IMR-90 (cell line): ENCODE measurements at regions not wholly inside any gene's neighbourhood (a gene's known extent, or its start where the extent isn't known, plus 50 kb on each side); places are given as distances from the start of the nearest gene placed in this dataset.

Experiments
- ATAC-seq: fragments of 200-7000 bp; cut with Tn5 transposase; 2 replicates; pipeline ENCODE4 v1.9.1; 2020; ENCODE audit warnings: low read depth, mild to moderate bottlenecking, moderate library complexity
- BruUV-seq: library from RNA; stranded (reverse); fragments of 400-500 nt; replicated peaks from 2 replicates; lab custom pipeline; 2021; lab: Mats Ljungman, UMichigan
- CTCF ChIA-PET: fragments of 300-600 bp; formaldehyde crosslinking; extraction: SDS; loops from one replicate; lab custom pipeline; 2021; ENCODE audit warnings: antibody characterized with exemption; lab: Yijun Ruan, JAX
- POLR2A ChIA-PET: fragments of 300-600 bp; sonication (Branson Sonifier 250); formaldehyde crosslinking; loops from one replicate; lab custom pipeline; 2022; ENCODE audit warnings: antibody characterized with exemption; ENCODE audit not compliant: unreplicated experiment; lab: Charles Lee
- DNase-seq: peaks from one replicate; pipeline ENCODE4 v3.0.0; 2013
- H2AFZ ChIP-seq: replicated peaks from 2 replicates; pipeline ENCODE3; 2013; ENCODE audit warnings: low read length, mild to moderate bottlenecking; ENCODE audit not compliant: poor library complexity
- H2AK5ac ChIP-seq: 2 replicates; pipeline ENCODE4 v1.6.1; 2013; ENCODE audit warnings: low read depth, low read length, inconsistent platforms
- H2AK9ac ChIP-seq: replicated peaks from 2 replicates; pipeline ENCODE3; 2013; ENCODE audit warnings: mild to moderate bottlenecking, low read depth, low read length, moderate library complexity; ENCODE audit not compliant: poor library complexity
- H2BK120ac ChIP-seq: 2 replicates; pipeline ENCODE4 v1.6.1; 2013; ENCODE audit warnings: low read depth, low read length, inconsistent platforms
- H2BK15ac ChIP-seq: 3 replicates; pipeline ENCODE4 v1.6.1; 2013; ENCODE audit warnings: low read depth, low read length, inconsistent platforms
- H2BK20ac ChIP-seq: 2 replicates; pipeline ENCODE4 v1.6.1; 2013; ENCODE audit warnings: low read depth, mild to moderate bottlenecking, inconsistent platforms, low read length, moderate library complexity
- H2BK5ac ChIP-seq: 2 replicates; pipeline ENCODE4 v1.6.1; 2013; ENCODE audit warnings: mild to moderate bottlenecking, low read depth, low read length, inconsistent platforms; ENCODE audit not compliant: poor library complexity, severe bottlenecking
- H3K14ac ChIP-seq: replicated peaks from 2 replicates; pipeline ENCODE4 v1.6.1; 2013; ENCODE audit warnings: low read depth, low read length, inconsistent platforms
- H3K18ac ChIP-seq: 2 replicates; pipeline ENCODE4 v1.6.1; 2013; ENCODE audit warnings: low read depth, low read length, control low read depth
- H3K23ac ChIP-seq: 2 replicates; pipeline ENCODE4 v1.6.1; 2013; ENCODE audit warnings: low read depth, low read length, inconsistent platforms
- H3K27ac ChIP-seq: 2 replicates; pipeline ENCODE4 v1.5.1; 2013; ENCODE audit warnings: mild to moderate bottlenecking, control low read depth, low read length; ENCODE audit not compliant: insufficient read depth
- H3K27me3 ChIP-seq: 2 replicates; pipeline ENCODE4 v1.6.1; 2013; ENCODE audit warnings: low read length; ENCODE audit not compliant: control insufficient read depth, insufficient read depth
- H3K36me3 ChIP-seq: 2 replicates; pipeline ENCODE4 v1.6.1; 2013; ENCODE audit warnings: low read length, mixed read lengths; ENCODE audit not compliant: control insufficient read depth, insufficient read depth
- H3K4ac ChIP-seq: 2 replicates; pipeline ENCODE4 v1.6.1; 2013; ENCODE audit warnings: low read depth, low read length, inconsistent platforms
- H3K4me1 ChIP-seq: 2 replicates; pipeline ENCODE4 v1.6.1; 2013; ENCODE audit warnings: low read length, mixed read lengths; ENCODE audit not compliant: control insufficient read depth, insufficient read depth
- H3K4me2 ChIP-seq: 2 replicates; pipeline ENCODE4 v1.6.1; 2013; ENCODE audit warnings: low read depth, mild to moderate bottlenecking, control low read depth, low read length, moderate library complexity
- H3K4me3 ChIP-seq: 2 replicates; pipeline ENCODE4 v1.5.1; 2013; ENCODE audit warnings: low read depth, mild to moderate bottlenecking, control low read depth, low read length, moderate library complexity; ENCODE audit not compliant: insufficient read depth
- H3K56ac ChIP-seq: 2 replicates; pipeline ENCODE4 v1.6.1; 2013; ENCODE audit warnings: low read length, inconsistent platforms; ENCODE audit not compliant: insufficient read depth; ENCODE audit errors: extremely low read depth
- H3K79me1 ChIP-seq, 2 experiments: 2 replicates each; pipeline ENCODE4 v1.6.1; 2013; ENCODE audit warnings: low read length in 2 of 2, inconsistent platforms in 1 of 2, low read depth in 1 of 2
- H3K9ac ChIP-seq: 2 replicates; pipeline ENCODE4 v1.6.1; 2013; ENCODE audit warnings: low read depth, low read length, control low read depth
- H3K9me1 ChIP-seq: 2 replicates; pipeline ENCODE4 v1.6.1; 2013; ENCODE audit warnings: low read length, inconsistent platforms; ENCODE audit not compliant: insufficient read depth
- H3K9me3 ChIP-seq: 2 replicates; pipeline ENCODE4 v1.6.1; 2013; ENCODE audit warnings: low read length; ENCODE audit not compliant: control insufficient read depth, insufficient read depth
- H4K20me1 ChIP-seq: 2 replicates; pipeline ENCODE4 v1.6.1; 2013; ENCODE audit warnings: low read length, inconsistent platforms; ENCODE audit not compliant: insufficient read depth
- H4K5ac ChIP-seq: 2 replicates; pipeline ENCODE4 v1.6.1; 2013; ENCODE audit warnings: mild to moderate bottlenecking, low read depth, low read length, control low read depth
- H4K8ac ChIP-seq, 2 experiments: 2 replicates each; pipeline ENCODE4 v1.6.1; 2013; ENCODE audit warnings: low read depth in 2 of 2, low read length in 2 of 2, control low read depth in 1 of 2, inconsistent platforms in 1 of 2
- H4K91ac ChIP-seq: 2 replicates; pipeline ENCODE4 v1.6.1; 2013; ENCODE audit warnings: low read depth, low read length, inconsistent platforms; ENCODE audit not compliant: insufficient read depth
- CHD1 ChIP-seq: IDR thresholded peaks from 2 replicates; pipeline ENCODE4 v1.6.1; 2012; ENCODE audit warnings: low read depth, low read length, improper control_type of control experiment
- ELK1 ChIP-seq: fragments of 150-350 bp; IDR thresholded peaks from 2 replicates; pipeline ENCODE4 v1.6.1; 2016; ENCODE audit warnings: low read depth, mild to moderate bottlenecking, low read length, moderate library complexity, borderline replicate concordance
- RCOR1 ChIP-seq: IDR thresholded peaks from 2 replicates; pipeline ENCODE4 v1.6.1; 2012; ENCODE audit warnings: mild to moderate bottlenecking, low read length, improper control_type of control experiment; ENCODE audit not compliant: insufficient replicate concordance
- RFX5 ChIP-seq: IDR thresholded peaks from 2 replicates; pipeline ENCODE4 v1.8.0; 2012; ENCODE audit warnings: low read depth, mild to moderate bottlenecking, low read length, moderate library complexity
- USF2 ChIP-seq: fragments of 150-350 bp; IDR thresholded peaks from 2 replicates; pipeline ENCODE4 v1.6.1; 2017; ENCODE audit warnings: mild to moderate bottlenecking, antibody characterized with exemption, low read length, low read depth
- dilution Hi-C: fragments of 300-500 bp; cut with HindIII; formaldehyde crosslinking; loops from one replicate; pipeline ENCODE4 v1.14.3; 2018; ENCODE audit warnings: low sequenced_read_pairs; ENCODE audit not compliant: unreplicated experiment
- in situ Hi-C: fragments of 300-500 bp; cut with MboI; formaldehyde crosslinking; loops from 3 replicates; pipeline ENCODE4 v1.14.3; 2019; ENCODE audit warnings: low sequenced_read_pairs, inconsistent platforms, mixed read lengths
- intact Hi-C: fragments of 100-400 bp; cut with micrococcal nuclease; formaldehyde crosslinking; loops from 2 replicates; pipeline ENCODE4 v1.10.0; 2022

GRCh38 chr2:149884871-149885270, 297.3 kb upstream of the MMADHC start:
- intact Hi-C loops = no loop called here
- CTCF ChIA-PET = interaction anchor here (0.7 kb wide), 1 partner anchor 255 kb away, joined by 3 read pairs; no protein-coding TSS in a partner anchor

More at GRCh38 chr2:149884871-149885270, 297.3 kb upstream of the MMADHC start:
- H2BK5ac ChIP-seq = no peak overlapping the region
- in situ Hi-C loops (no loop called here), dilution Hi-C loops (no loop called here)
- H3K9ac ChIP-seq = no peak overlapping the region
- H4K8ac ChIP-seq = no peak overlapping the region
- ATAC-seq = no peak
- no peak overlapping the region for H3K4ac ChIP-seq
- H3K36me3 ChIP-seq = no peaks in the 10 kb centered on the region
- no peak overlapping the region for H3K4me3 ChIP-seq
- no peak overlapping the region for H3K27ac ChIP-seq
- no peak overlapping the region for H2BK15ac ChIP-seq
- no peaks in the 10 kb centered on the region for H3K4me1 ChIP-seq
- DNase-seq = no peak
- no TSS peak for BruUV-seq
- H2BK20ac ChIP-seq = no peak overlapping the region
- 0 out of 2 replicates have a peak, but pooled peaks cover 4% of the 10 kb centered on the region for H3K9me1 ChIP-seq
- no peak overlapping the region for H3K14ac ChIP-seq
- POLR2A ChIA-PET = interaction anchor here (0.5 kb wide), 1 partner anchor 541 kb away, joined by 6 read pairs; no protein-coding TSS in a partner anchor
- no peak overlapping the region for H2AFZ ChIP-seq
- H2AK9ac ChIP-seq = no peak overlapping the region
- no peaks in the 10 kb centered on the region for H3K27me3 ChIP-seq
- H4K91ac ChIP-seq = no peak overlapping the region
- no peak overlapping the region for H2AK5ac ChIP-seq
- no peak overlapping the region for H4K5ac ChIP-seq
- H3K56ac ChIP-seq = no peak overlapping the region
- H3K79me1 ChIP-seq = no peaks in the 10 kb centered on the region
- TF ChIP-seq CHD1 = no peak
- TF ChIP-seq ELK1 = no peak
- no peak for TF ChIP-seq USF2
- TF ChIP-seq RCOR1 = no peak
- TF ChIP-seq RFX5 = no peak
- no peak overlapping the region for H3K4me2 ChIP-seq
- H3K23ac ChIP-seq = no peak overlapping the region
- no peaks in the 10 kb centered on the region for H3K9me3 ChIP-seq
- no peaks in the 10 kb centered on the region for H4K20me1 ChIP-seq
- H3K18ac ChIP-seq = no peak overlapping the region
- no peak overlapping the region for H2BK120ac ChIP-seq
